ENCODE measurements at regions not wholly inside any gene's neighbourhood (a gene's known extent, or its start where the extent isn't known, plus 50 kb on each side); places are given as distances from the start of the nearest gene placed in this dataset.

DNA sequence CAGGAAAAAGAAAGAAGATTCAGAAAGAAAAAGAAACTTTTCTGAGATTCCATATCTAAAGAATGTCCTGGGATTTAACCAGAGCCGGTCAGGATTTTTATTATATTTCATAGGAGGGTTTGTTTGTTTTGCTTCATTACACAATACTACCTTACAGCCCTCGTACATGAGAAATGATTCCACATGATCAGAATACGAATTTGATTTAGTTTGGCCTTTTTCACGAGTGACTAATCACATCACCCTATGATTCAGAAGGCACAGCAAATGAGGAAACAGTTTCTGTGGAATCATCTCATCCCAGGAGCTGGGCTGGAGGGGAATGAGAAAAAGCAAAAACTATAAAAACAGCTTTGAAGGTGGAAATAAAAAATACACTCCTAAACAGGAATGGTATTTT, 54.7 kb upstream of the VWC2 start:
- TF ChIP-seq, protein P1, sequence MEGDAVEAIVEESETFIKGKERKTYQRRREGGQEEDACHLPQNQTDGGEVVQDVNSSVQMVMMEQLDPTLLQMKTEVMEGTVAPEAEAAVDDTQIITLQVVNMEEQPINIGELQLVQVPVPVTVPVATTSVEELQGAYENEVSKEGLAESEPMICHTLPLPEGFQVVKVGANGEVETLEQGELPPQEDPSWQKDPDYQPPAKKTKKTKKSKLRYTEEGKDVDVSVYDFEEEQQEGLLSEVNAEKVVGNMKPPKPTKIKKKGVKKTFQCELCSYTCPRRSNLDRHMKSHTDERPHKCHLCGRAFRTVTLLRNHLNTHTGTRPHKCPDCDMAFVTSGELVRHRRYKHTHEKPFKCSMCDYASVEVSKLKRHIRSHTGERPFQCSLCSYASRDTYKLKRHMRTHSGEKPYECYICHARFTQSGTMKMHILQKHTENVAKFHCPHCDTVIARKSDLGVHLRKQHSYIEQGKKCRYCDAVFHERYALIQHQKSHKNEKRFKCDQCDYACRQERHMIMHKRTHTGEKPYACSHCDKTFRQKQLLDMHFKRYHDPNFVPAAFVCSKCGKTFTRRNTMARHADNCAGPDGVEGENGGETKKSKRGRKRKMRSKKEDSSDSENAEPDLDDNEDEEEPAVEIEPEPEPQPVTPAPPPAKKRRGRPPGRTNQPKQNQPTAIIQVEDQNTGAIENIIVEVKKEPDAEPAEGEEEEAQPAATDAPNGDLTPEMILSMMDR (IDR thresholded peaks at IDR 0.05): no peak
- TF ChIP-seq POLR2A (IDR thresholded peaks at IDR 0.05): no peak
- no peak for TF ChIP-seq EP300 (IDR thresholded peaks at IDR 0.05)
- TF ChIP-seq POLR2AphosphoS5 (IDR thresholded peaks at IDR 0.05): no peak

Data from upper lobe of left lung (tissue), 4 donors.